Muscle layer of colon (tissue), 2 donors: ENCODE measurements at regions not wholly inside any gene's neighbourhood (a gene's known extent, or its start where the extent isn't known, plus 50 kb on each side); places are given as distances from the start of the nearest gene placed in this dataset.
"Not testable (repeated sequence)": the region's sequence is repeated elsewhere in the genome, so short reads cannot be mapped to it uniquely, and the experiment has no call there.

Source experiments
- H3K27ac ChIP-seq: one replicate; pipeline ENCODE4 v1.7.0; 2013; ENCODE audit warnings: low read depth, mild to moderate bottlenecking, low read length, moderate library complexity
- H3K27me3 ChIP-seq, 2 donors: one replicate each; pipeline ENCODE4 v1.7.0; 2013; ENCODE audit warnings: low read length in 2 of 2, mild to moderate bottlenecking in 2 of 2; ENCODE audit not compliant: insufficient read depth in 2 of 2, control insufficient read depth in 1 of 2
- H3K36me3 ChIP-seq: one replicate; pipeline ENCODE4 v1.7.0; 2013; ENCODE audit warnings: mild to moderate bottlenecking, low read length; ENCODE audit not compliant: insufficient read depth
- H3K4me1 ChIP-seq: one replicate; pipeline ENCODE4 v1.7.0; 2013; ENCODE audit warnings: mild to moderate bottlenecking, low read length; ENCODE audit not compliant: insufficient read depth
- H3K4me3 ChIP-seq, 2 donors: one replicate each; pipeline ENCODE4 v1.7.0; 2013; ENCODE audit warnings: low read length in 2 of 2, low read depth in 1 of 2, mild to moderate bottlenecking in 1 of 2, moderate library complexity in 1 of 2
- H3K9ac ChIP-seq: one replicate; pipeline ENCODE4 v1.7.0; 2013; ENCODE audit warnings: low read length
- H3K9me3 ChIP-seq: one replicate; pipeline ENCODE4 v1.7.0; 2013; ENCODE audit warnings: mild to moderate bottlenecking, low read length
- donor health status: abdominal sarcoma.
- donor health status: Adenocarcinoma of cecum.

GRCh38 chr2:13353083-13353482, 636.3 kb downstream of the TRIB2 start:
- Histone ChIP-seq H3K27me3 (no peaks in the 10 kb centered on the region), H3K27ac (no peak overlapping the region), H3K36me3 (no peaks in the 10 kb centered on the region), H3K4me1 (no peaks in the 10 kb centered on the region), H3K9me3 (no peaks in the 10 kb centered on the region), H3K9ac (no peak overlapping the region), H3K4me3 (no peak overlapping the region)

GRCh38 chr2:13354031-13354430, 637.3 kb downstream of the TRIB2 start:
- no peaks in the 10 kb centered on the region for H3K4me1 ChIP-seq
- H3K27ac ChIP-seq, result no peak overlapping the region
- H3K4me3 ChIP-seq, result no peak overlapping the region
- no peaks in the 10 kb centered on the region for H3K27me3 ChIP-seq
- H3K9me3 ChIP-seq, result no peaks in the 10 kb centered on the region
- H3K36me3 ChIP-seq, result no peaks in the 10 kb centered on the region
- H3K9ac ChIP-seq, result no peak overlapping the region

GRCh38 chr2:13381928-13382327, 665.2 kb downstream of the TRIB2 start:
- H3K9me3 ChIP-seq, H3K4me1 ChIP-seq, H3K9ac ChIP-seq, H3K27me3 ChIP-seq, H3K27ac ChIP-seq, H3K36me3 ChIP-seq, H3K4me3 ChIP-seq: not testable (repeated sequence)

- H3K27me3 ChIP-seq, H3K4me3 ChIP-seq, H3K36me3 ChIP-seq, H3K4me1 ChIP-seq, H3K9ac ChIP-seq, H3K9me3 ChIP-seq, H3K27ac ChIP-seq: not testable (repeated sequence)
Observed at GRCh38 chr2:13389172-13389571, 672.4 kb downstream of the TRIB2 start.

GRCh38 chr2:13390676-13391075, 673.9 kb downstream of the TRIB2 start:
- H3K36me3 ChIP-seq, result no peaks in the 10 kb centered on the region
- H3K9me3 ChIP-seq, result no peaks in the 10 kb centered on the region
- H3K9ac ChIP-seq, result no peak overlapping the region
- no peaks in the 10 kb centered on the region for H3K4me1 ChIP-seq
- H3K27ac ChIP-seq, result no peak overlapping the region
- H3K4me3 ChIP-seq, result no peak overlapping the region
- H3K27me3 ChIP-seq, result no peaks in the 10 kb centered on the region

GRCh38 chr2:13401312-13401711, 684.6 kb downstream of the TRIB2 start:
- Histone ChIP-seq H3K36me3 (no peaks in the 10 kb centered on the region), H3K9ac (no peak overlapping the region), H3K27ac (no peak overlapping the region), H3K27me3 (no peaks in the 10 kb centered on the region), H3K9me3 (no peaks in the 10 kb centered on the region), H3K4me3 (no peak overlapping the region), H3K4me1 (no peaks in the 10 kb centered on the region)

GRCh38 chr2:13413989-13414388, 697.3 kb downstream of the TRIB2 start:
- Histone ChIP-seq H3K4me3 (no peak overlapping the region), H3K9ac (no peak overlapping the region), H3K9me3 (no peaks in the 10 kb centered on the region), H3K4me1 (no peaks in the 10 kb centered on the region), H3K27me3 (no peaks in the 10 kb centered on the region), H3K36me3 (no peaks in the 10 kb centered on the region), H3K27ac (no peak overlapping the region)

GRCh38 chr2:13414897-13415296, 698.2 kb downstream of the TRIB2 start:
- no peaks in the 10 kb centered on the region for H3K36me3 ChIP-seq
- H3K4me1 ChIP-seq, result no peaks in the 10 kb centered on the region
- no peak overlapping the region for H3K4me3 ChIP-seq
- no peaks in the 10 kb centered on the region for H3K27me3 ChIP-seq
- H3K9ac ChIP-seq, result no peak overlapping the region
- H3K9me3 ChIP-seq, result no peaks in the 10 kb centered on the region
- H3K27ac ChIP-seq, result no peak overlapping the region

- Histone ChIP-seq H3K9ac (no peak overlapping the region), H3K4me1 (no peaks in the 10 kb centered on the region), H3K9me3 (no peaks in the 10 kb centered on the region), H3K27ac (no peak overlapping the region), H3K4me3 (no peak overlapping the region), H3K36me3 (no peaks in the 10 kb centered on the region), H3K27me3 (no peaks in the 10 kb centered on the region)
Observed at GRCh38 chr2:13433954-13434353, 717.2 kb downstream of the TRIB2 start.

GRCh38 chr2:13443554-13444261, 727.0 kb downstream of the TRIB2 start:
- not testable (repeated sequence) for H3K9me3 ChIP-seq, H3K4me1 ChIP-seq, H3K9ac ChIP-seq, H3K27ac ChIP-seq, H3K27me3 ChIP-seq, H3K4me3 ChIP-seq, H3K36me3 ChIP-seq

GRCh38 chr2:13462464-13462863, 745.7 kb downstream of the TRIB2 start:
- Histone ChIP-seq H3K27me3 (no peaks in the 10 kb centered on the region), H3K9me3 (no peaks in the 10 kb centered on the region), H3K4me1 (no peaks in the 10 kb centered on the region), H3K27ac (no peak overlapping the region), H3K9ac (no peak overlapping the region), H3K36me3 (no peaks in the 10 kb centered on the region), H3K4me3 (no peak overlapping the region)

GRCh38 chr2:13466076-13466475, 749.3 kb downstream of the TRIB2 start:
- H3K9ac ChIP-seq, result no peak overlapping the region
- no peaks in the 10 kb centered on the region for H3K9me3 ChIP-seq
- no peak overlapping the region for H3K4me3 ChIP-seq
- H3K4me1 ChIP-seq, result no peaks in the 10 kb centered on the region
- H3K36me3 ChIP-seq, result no peaks in the 10 kb centered on the region
- H3K27me3 ChIP-seq, result no peaks in the 10 kb centered on the region
- no peak overlapping the region for H3K27ac ChIP-seq
